GM18519 (cell line): ENCODE measurements at regions not wholly inside any gene's neighbourhood (a gene's known extent, or its start where the extent isn't known, plus 50 kb on each side); places are given as distances from the start of the nearest gene placed in this dataset.

Source experiments
- ATAC-seq: cut with Tn5 transposase; IDR thresholded peaks from one replicate; pipeline ENCODE4 v1.9.1; 2021; ENCODE audit warnings: mild to moderate bottlenecking, moderate library complexity; ENCODE audit not compliant: unreplicated experiment, low FRiP score

GRCh38 chr9:117490199-117490598 is 75.3 kb upstream of the ASTN2 start:
- no peak for ATAC-seq

- ATAC-seq = no peak
These were observed 73.8 kb upstream of the ASTN2 start for GRCh38 chr9:117488659-117489058.

- ATAC-seq = peak; percentile 91
These were observed 72.8 kb upstream of the ASTN2 start for GRCh38 chr9:117487555-117488175.

GRCh38 chr9:117486426-117486825 is 71.6 kb upstream of the ASTN2 start:
- no peak for ATAC-seq

GRCh38 chr9:117485176-117485575 is 70.3 kb upstream of the ASTN2 start:
- no peak for ATAC-seq

GRCh38 chr9:117480729-117481128 is 65.9 kb upstream of the ASTN2 start:
- no peak for ATAC-seq

- ATAC-seq = no peak
These were observed 65.4 kb upstream of the ASTN2 start for GRCh38 chr9:117480253-117480652.

GRCh38 chr9:117473293-117473692 is 58.4 kb upstream of the ASTN2 start:
- no peak for ATAC-seq

- ATAC-seq = no peak
These were observed 56.0 kb upstream of the ASTN2 start for GRCh38 chr9:117470902-117471301.

- no peak for ATAC-seq
These were observed 55.6 kb upstream of the ASTN2 start for GRCh38 chr9:117470455-117470854.

GRCh38 chr9:117466111-117466510 is 51.3 kb upstream of the ASTN2 start:
- no peak for ATAC-seq

GRCh38 chr9:117465706-117466105 is 50.8 kb upstream of the ASTN2 start:
- ATAC-seq = no peak

- ATAC-seq = no peak
These were observed 50.2 kb upstream of the ASTN2 start for GRCh38 chr9:117464941-117465616.
